Myocyte (in vitro differentiated cells): ENCODE measurements at regions not wholly inside any gene's neighbourhood (a gene's known extent, or its start where the extent isn't known, plus 50 kb on each side); places are given as distances from the start of the nearest gene placed in this dataset.

Experiments used
- DNase-seq: peaks from one replicate; pipeline ENCODE4 v3.0.0-alpha.2; 2012; ENCODE audit warnings: low read depth

DNA sequence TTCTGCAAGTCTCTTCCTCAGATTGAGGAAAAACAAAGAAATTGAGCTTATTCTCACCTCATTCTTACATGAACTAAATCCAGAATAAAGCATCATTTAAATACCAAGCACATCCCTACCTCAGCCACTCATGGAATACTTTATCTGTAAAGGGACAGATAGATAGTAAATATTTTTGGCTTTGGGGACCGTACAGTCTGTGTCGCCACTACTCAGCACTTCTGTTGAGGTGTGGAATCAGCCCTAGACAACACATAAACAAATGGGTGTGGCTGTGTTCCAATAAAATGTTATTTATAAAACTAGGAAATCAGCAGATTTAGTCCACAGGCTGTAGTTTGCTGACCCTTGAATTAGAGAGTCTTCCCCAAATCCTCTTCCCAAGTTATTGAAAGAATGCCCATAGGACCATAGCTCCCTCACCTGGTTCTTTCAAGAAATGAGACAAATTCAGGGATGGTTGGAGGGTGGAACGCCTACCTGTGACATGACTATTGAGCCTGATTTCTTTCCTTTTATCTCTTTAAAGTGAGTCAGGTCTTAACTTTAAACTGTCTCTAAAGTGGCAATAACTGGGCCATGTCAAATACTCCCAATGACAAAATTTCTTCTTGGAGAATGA lies 878.5 kb downstream of the USP25 start:
- DNase-seq: no peak

- no peak for DNase-seq
Observed at GRCh38 chr21:16619281-16619680, 889.5 kb downstream of the USP25 start.

DNA sequence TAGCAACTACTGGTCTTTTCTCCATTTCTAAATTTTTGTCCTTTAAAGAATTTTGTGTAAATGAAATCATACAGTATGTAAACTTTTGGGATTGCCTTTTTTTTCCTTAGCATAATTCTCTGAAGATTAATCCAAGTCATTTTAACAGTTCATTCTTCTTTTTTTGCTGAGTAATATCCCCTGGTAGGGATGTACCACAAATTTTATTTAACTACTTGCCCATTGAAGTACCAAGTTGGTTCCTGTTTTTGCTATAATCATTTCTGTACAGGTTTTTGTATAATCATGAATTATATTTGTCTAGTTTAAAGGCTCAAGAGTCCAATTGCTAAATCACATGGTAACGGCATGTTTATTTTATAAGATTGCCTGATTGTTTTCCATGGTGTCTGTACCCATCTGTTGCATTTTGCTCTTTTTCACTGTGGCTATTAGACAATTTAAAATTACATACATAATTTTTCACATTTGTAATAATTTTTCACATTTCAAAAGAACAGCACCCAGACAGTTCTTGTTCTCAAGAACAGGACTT lies 891.1 kb downstream of the USP25 start:
- no peak for DNase-seq

DNA sequence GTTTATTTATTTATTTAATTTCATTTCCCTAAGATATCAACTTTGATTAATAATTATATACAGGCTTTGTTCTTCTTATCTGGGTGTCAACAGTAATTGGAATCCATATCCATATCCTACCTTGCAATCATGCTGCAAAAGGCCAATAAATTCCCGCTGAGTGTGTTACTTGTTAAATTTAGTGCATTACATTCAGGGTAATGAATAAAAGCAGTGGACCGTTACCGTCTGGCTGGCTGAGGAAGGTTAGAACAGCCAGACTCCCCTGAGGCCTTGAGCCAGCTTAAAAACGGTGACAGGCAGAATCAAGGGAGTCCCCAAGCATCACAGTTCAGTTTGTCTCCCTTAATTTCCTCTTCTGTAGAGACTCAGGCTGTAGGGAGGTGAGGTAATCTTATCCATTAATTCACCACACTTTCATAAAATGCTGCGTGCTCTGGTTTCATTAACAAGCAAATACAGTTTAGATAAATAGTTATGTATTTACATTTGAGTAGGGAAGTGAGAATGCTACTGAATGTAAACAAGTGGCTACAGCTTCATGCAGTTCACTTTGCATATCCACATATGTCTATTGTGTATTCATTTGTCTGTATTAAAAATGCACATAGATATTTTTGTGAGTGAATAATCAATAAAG lies 888.2 kb upstream of the CXADR start:
- no peak for DNase-seq

DNA sequence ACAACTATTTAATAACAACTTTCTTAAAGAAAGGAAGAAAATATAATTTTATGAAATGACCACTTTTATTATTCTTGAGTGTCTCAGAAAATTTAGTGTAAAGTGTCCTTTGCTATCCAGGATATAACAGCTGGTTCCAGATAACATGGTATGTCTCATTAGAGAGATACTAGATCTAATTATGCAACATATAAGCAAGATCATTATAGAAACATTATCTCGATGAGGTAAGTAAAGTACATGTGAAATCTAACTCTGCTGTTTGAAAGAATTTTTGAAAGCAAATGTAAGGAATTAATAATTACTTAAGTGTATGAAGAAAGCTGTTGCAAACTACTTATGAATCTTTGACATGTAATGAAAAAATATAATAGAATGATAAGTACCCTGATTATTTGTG lies 887.4 kb upstream of the CXADR start:
- no peak for DNase-seq

- DNase-seq: peak; percentile 44
Observed at GRCh38 chr21:16633831-16634459, 878.9 kb upstream of the CXADR start.

GRCh38 chr21:16634515-16634914 lies 878.3 kb upstream of the CXADR start:
- DNase-seq: peak; percentile 15

DNA sequence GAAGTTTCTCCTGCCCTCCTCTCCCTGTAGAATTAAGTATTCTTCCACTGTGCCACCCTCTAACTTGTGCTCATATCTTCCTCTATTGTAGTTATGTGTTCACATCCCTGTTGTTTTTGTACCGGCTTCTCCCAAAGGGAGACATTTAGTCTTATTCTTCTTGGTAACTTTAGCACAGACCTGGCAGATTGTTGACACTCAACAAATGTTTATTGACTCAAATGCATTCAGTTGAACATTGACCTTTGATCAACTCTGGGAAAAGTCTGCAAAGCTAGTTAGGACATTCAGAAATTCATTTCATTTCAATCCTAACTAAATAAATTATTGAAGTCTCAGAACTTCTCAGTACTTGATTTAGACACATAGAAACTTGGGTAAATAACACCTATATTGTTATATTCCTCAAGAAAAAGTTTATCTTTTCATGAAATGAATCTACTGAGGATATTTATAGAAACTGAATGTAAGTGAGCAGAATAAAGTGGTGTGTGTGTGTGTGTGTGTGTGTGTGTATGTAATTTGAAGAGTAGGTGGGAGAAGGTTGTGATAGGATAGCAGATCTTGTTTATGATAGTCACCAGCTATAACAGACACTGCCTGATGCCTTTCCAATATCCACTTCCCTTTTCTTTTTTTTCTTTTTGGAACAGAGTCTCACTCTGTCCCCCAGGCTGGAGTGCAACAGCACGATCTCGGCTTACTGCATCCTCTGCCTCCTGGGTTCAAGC lies 872.4 kb upstream of the CXADR start:
- no peak for DNase-seq

- DNase-seq: no peak
Observed at GRCh38 chr21:16642353-16642752, 870.5 kb upstream of the CXADR start.

DNA sequence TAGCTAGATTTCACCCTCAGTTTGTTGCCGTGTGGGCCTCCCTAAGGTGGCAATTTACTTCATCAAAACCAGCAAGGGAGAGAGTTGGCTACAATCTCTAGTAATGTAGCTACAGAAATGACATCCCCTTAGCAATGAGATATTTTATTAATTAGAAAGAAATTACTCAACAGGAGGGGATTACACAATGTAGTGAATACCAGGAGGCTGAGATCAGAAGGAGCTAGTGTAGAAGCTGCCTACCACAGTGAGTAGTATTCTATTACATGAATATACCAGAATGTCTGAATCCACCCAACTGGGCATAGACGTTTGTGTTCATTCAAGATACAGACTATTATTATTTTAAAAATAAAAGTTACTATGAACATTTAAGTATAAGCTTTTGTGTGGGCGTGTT lies 868.2 kb upstream of the CXADR start:
- no peak for DNase-seq

DNA sequence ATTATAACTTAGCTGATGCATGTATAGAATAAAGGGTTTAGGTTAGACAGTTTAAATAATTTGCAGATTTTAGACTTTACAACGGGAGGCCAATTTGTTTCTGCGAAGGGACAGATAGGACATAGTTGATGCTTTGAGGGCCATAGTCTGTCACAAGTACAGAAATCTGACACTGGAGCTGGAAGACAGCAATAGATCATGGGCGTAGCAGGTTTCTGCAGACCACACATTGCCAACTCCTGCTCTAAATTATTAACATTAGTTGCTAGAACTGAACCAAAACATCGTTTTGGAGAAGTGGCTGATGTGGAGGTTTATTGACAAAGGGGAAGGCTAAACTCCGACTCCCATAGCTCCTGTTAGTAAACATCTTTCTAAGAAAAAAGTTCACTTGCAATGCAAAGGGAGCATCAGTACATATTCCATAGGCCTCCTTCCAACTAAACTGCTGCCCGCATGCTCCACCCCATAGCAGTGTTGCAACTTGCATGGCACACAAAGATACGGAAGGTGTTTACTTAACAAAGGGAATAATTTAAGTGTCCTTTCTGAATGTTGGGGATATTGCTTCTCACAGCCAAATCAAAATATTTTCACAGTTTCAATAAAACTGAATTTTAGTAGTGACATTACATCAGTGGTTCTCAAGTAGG lies 862.0 kb upstream of the CXADR start:
- DNase-seq: no peak

DNA sequence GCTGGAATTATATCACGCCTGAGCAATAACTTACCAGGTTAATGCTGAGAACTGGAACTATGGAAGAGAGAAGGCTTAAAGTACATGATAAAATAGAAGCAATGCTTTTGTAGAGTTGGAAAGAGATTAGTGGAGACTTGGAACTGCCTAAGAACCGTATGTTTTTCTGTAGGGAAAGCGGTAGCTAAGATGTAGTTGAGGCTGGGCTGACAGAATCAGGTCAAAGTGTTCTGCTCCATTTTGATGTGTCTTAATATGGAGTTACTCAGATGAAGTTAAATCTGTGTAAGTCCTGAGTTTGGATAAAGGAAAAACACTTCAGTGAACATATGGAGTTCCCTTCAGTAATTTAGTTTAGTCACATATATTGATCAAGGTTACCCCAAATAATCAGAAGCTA lies 860.9 kb upstream of the CXADR start:
- DNase-seq: no peak

- DNase-seq: no peak
Observed at GRCh38 chr21:16663436-16663835, 849.4 kb upstream of the CXADR start.

GRCh38 chr21:16667395-16667794 lies 845.4 kb upstream of the CXADR start:
- DNase-seq: no peak

- DNase-seq: no peak
Observed at GRCh38 chr21:16674949-16675348, 837.9 kb upstream of the CXADR start.

- no peak for DNase-seq
Observed at GRCh38 chr21:16676391-16676790, 836.5 kb upstream of the CXADR start.

GRCh38 chr21:16678429-16679160 lies 834.2 kb upstream of the CXADR start:
- no peak for DNase-seq

DNA sequence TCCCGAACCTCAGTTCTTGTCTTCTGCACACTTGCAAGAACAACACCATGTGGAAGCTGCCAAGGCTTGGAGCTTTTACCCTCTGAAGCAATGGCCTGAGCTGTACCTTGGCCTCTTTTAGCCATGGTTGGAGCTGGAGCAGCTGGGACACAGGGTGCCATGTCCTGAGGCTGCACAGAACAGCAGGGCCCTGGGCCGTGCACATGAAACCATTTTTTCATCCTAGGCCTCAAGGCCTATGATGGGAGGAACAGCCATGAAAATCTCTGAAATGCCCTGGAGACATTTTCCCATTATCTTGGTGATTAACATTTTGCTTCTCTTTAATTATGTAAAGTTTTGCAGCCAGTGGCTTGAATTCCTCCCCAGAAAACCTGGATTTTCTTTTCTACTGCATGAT lies 817.8 kb upstream of the CXADR start:
- DNase-seq: no peak

DNA sequence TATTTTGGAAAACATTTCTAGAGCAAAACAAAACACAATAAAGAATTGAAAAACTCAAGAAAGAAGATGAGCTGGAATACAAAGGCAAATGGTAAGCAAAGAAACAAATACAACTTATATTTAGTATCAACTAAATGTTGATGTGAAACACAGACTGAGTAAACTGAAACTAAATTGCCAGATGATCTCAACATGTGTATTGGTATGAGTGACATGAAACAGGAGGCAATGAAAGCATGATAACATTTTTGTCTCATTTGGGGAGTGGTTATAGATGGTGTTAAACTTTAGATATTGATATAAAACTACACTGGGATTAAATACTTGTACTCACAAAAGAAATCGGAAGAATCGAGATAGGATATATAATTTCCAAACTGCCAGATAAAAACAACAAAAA lies 805.6 kb upstream of the CXADR start:
- DNase-seq: peak; percentile 22

- DNase-seq: peak; percentile 72
Observed at GRCh38 chr21:16708101-16708835, 804.6 kb upstream of the CXADR start.
